OCI-LY7 (cell line): ENCODE measurements at regions not wholly inside any gene's neighbourhood (a gene's known extent, or its start where the extent isn't known, plus 50 kb on each side); places are given as distances from the start of the nearest gene placed in this dataset.

ENCODE experiments used
- BruUV-seq: library from RNA; stranded (reverse); fragments of 400-500 nt; replicated peaks from 2 replicates; lab custom pipeline; 2021; lab: Mats Ljungman, UMichigan
- CTCF ChIA-PET: fragments of 300-600 bp; sonication (Branson Sonifier 250); formaldehyde crosslinking; loops from one replicate; lab custom pipeline; 2022; ENCODE audit warnings: antibody characterized with exemption; ENCODE audit not compliant: unreplicated experiment; lab: Charles Lee
- POLR2A ChIA-PET: fragments of 300-600 bp; sonication (Branson Sonifier 250); formaldehyde crosslinking; loops from one replicate; lab custom pipeline; 2022; ENCODE audit warnings: antibody characterized with exemption; lab: Charles Lee
- DNase-seq: peaks from one replicate; pipeline ENCODE4 v3.0.0-alpha.2; 2015; ENCODE audit warnings: low spot score
- H2AFZ ChIP-seq: fragments of 200-600 bp; sonication (generic), shearing (Covaris generic); 2 replicates; pipeline ENCODE4 v1.6.1; 2014; ENCODE audit warnings: mild to moderate bottlenecking, antibody characterized with exemption, low read length, moderate library complexity
- H3K27ac ChIP-seq: fragments of 200-600 bp; sonication (generic); 2 replicates; pipeline ENCODE4 v1.5.1; 2014; ENCODE audit warnings: mixed run types, low read depth, mild to moderate bottlenecking, moderate library complexity, low read length, inconsistent platforms; ENCODE audit not compliant: poor library complexity, severe bottlenecking
- H3K36me3 ChIP-seq: fragments of 200-600 bp; sonication (generic); 2 replicates; pipeline ENCODE4 v1.6.1; 2014; ENCODE audit warnings: mild to moderate bottlenecking, antibody characterized with exemption, low read length, moderate library complexity, mixed read lengths; ENCODE audit not compliant: insufficient read depth
- H3K4me1 ChIP-seq: fragments of 200-600 bp; sonication (generic); 2 replicates; pipeline ENCODE4 v1.5.1; 2014; ENCODE audit warnings: mild to moderate bottlenecking, low read length; ENCODE audit not compliant: insufficient read depth, poor library complexity, severe bottlenecking
- H3K4me2 ChIP-seq: fragments of 200-600 bp; sonication (generic); 2 replicates; pipeline ENCODE4 v1.6.1; 2014; ENCODE audit warnings: mild to moderate bottlenecking, low read length
- H3K4me3 ChIP-seq: fragments of 200-600 bp; sonication (generic); 2 replicates; pipeline ENCODE4 v1.5.1; 2014; ENCODE audit warnings: mild to moderate bottlenecking, low read depth, low read length; ENCODE audit not compliant: poor library complexity, severe bottlenecking
- H3K79me2 ChIP-seq: fragments of 200-600 bp; sonication (generic); 2 replicates; pipeline ENCODE4 v1.6.1; 2016; ENCODE audit warnings: low read depth, mild to moderate bottlenecking, low read length, moderate library complexity, mixed read lengths; ENCODE audit not compliant: insufficient read depth
- H3K9me2 ChIP-seq: fragments of 200-600 bp; sonication (generic); 2 replicates; pipeline ENCODE4 v1.6.1; 2016; ENCODE audit warnings: mild to moderate bottlenecking, low read length, mixed read lengths; ENCODE audit not compliant: insufficient read depth
- H3K9me3 ChIP-seq: fragments of 200-600 bp; sonication (generic); 2 replicates; pipeline ENCODE4 v1.6.1; 2014; ENCODE audit warnings: mild to moderate bottlenecking, mixed run types, low read length, mixed read lengths
- H4K20me1 ChIP-seq: fragments of 200-600 bp; sonication (generic); 2 replicates; pipeline ENCODE4 v1.6.1; 2014; ENCODE audit warnings: mild to moderate bottlenecking, antibody characterized with exemption, low read length, moderate library complexity, mixed read lengths; ENCODE audit not compliant: insufficient read depth
- EZH2phosphoT487 ChIP-seq: fragments of 200-600 bp; sonication (generic); IDR thresholded peaks from 2 replicates; pipeline ENCODE4 v1.6.1; 2018; ENCODE audit warnings: low read depth, borderline replicate concordance, mild to moderate bottlenecking, mixed run types, antibody characterized with exemption, low read length, moderate library complexity, mixed read lengths
- intact Hi-C: fragments of 100-400 bp; cut with micrococcal nuclease; formaldehyde crosslinking; loops from one replicate; pipeline ENCODE4 v1.10.0; 2022; ENCODE audit not compliant: unreplicated experiment
- TF ChIP-seq, protein P1 (sequence below): fragments of 200-600 bp; sonication (generic); conservative IDR thresholded peaks from 2 replicates; pipeline ENCODE4 v1.5.1; 2014; ENCODE audit warnings: mild to moderate bottlenecking, antibody characterized with exemption, low read length, moderate library complexity, mixed read lengths

GRCh38 chr5:56522169-56522568 lies 289.0 kb upstream of the ANKRD55 start:
- no peaks in the 10 kb centered on the region for H3K4me1 ChIP-seq
- CTCF ChIA-PET, result no interaction called here
- no peak overlapping the region for H2AFZ ChIP-seq
- DNase-seq, result no peak
- no peaks in the 10 kb centered on the region for H3K9me3 ChIP-seq
- no peaks in the 10 kb centered on the region for H4K20me1 ChIP-seq
- no peaks in the 10 kb centered on the region for H3K36me3 ChIP-seq
- no peak overlapping the region for H3K4me2 ChIP-seq
- POLR2A ChIA-PET, result no interaction called here
- H3K9me2 ChIP-seq, result no peaks in the 10 kb centered on the region
- H3K79me2 ChIP-seq, result no peaks in the 10 kb centered on the region
- TF ChIP-seq EZH2phosphoT487, result no peak
- TF ChIP-seq, protein P1, sequence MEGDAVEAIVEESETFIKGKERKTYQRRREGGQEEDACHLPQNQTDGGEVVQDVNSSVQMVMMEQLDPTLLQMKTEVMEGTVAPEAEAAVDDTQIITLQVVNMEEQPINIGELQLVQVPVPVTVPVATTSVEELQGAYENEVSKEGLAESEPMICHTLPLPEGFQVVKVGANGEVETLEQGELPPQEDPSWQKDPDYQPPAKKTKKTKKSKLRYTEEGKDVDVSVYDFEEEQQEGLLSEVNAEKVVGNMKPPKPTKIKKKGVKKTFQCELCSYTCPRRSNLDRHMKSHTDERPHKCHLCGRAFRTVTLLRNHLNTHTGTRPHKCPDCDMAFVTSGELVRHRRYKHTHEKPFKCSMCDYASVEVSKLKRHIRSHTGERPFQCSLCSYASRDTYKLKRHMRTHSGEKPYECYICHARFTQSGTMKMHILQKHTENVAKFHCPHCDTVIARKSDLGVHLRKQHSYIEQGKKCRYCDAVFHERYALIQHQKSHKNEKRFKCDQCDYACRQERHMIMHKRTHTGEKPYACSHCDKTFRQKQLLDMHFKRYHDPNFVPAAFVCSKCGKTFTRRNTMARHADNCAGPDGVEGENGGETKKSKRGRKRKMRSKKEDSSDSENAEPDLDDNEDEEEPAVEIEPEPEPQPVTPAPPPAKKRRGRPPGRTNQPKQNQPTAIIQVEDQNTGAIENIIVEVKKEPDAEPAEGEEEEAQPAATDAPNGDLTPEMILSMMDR, result no peak
- no peak overlapping the region for H3K4me3 ChIP-seq
- intact Hi-C loops, result no loop called here
- no TSS peak for BruUV-seq
- H3K27ac ChIP-seq, result no peak overlapping the region

- ChIA-PET CTCF (no interaction called here), POLR2A (no interaction called here)
- no peak for TF ChIP-seq EZH2phosphoT487
- TF ChIP-seq, protein P1, result no peak
Measured at GRCh38 chr5:56520986-56521730, 288.0 kb upstream of the ANKRD55 start.

DNA sequence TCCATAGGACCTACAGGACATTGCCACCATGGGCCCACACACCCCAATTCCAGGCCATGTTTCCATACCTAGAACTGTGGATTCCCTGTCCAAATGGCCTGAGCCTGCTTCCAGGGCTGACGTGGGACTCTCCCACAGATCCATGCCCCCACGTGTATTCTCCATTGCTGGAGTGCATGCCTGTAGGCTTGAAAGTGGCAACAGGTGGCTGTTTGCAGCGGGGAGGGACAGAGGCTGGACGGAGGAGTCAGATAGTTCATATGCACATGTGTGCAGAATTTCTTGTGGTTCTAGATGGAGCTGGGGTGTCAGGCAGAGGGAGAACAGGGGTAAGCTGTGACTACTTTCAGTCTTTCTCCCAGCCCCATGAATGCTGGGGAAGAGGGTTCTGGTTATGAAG lies 285.7 kb upstream of the ANKRD55 start:
- Histone ChIP-seq H3K4me2 (no peak overlapping the region), H3K4me1 (no peaks in the 10 kb centered on the region), H3K27ac (no peak overlapping the region), H4K20me1 (no peaks in the 10 kb centered on the region), H3K4me3 (no peak overlapping the region), H3K79me2 (no peaks in the 10 kb centered on the region), H2AFZ (no peak overlapping the region), H3K9me3 (no peaks in the 10 kb centered on the region), H3K36me3 (no peaks in the 10 kb centered on the region), H3K9me2 (no peaks in the 10 kb centered on the region)
- no peak for DNase-seq
- no TSS peak for BruUV-seq
- ChIA-PET POLR2A (interaction anchor here (0.6 to 0.7 kb wide), 2 partner anchors 43 to 671 kb away, joined by 3 to 8 read pairs; no protein-coding TSS in a partner anchor), CTCF (no interaction called here)
- intact Hi-C loops, result no loop called here
- TF ChIP-seq, protein P1, result no peak
- TF ChIP-seq EZH2phosphoT487, result no peak

More at GRCh38 chr5:56520986-56521730, 288.0 kb upstream of the ANKRD55 start:
- Histone ChIP-seq H3K4me2 (no peak overlapping the region), H3K4me1 (no peaks in the 10 kb centered on the region), H3K79me2 (no peaks in the 10 kb centered on the region), H3K27ac (no peak overlapping the region), H4K20me1 (no peaks in the 10 kb centered on the region), H3K4me3 (no peak overlapping the region), H3K9me2 (no peaks in the 10 kb centered on the region), H3K9me3 (no peaks in the 10 kb centered on the region), H2AFZ (no peak overlapping the region), H3K36me3 (no peaks in the 10 kb centered on the region)
- BruUV-seq, result no TSS peak
- intact Hi-C loops, result no loop called here
- DNase-seq, result no peak
